HG02938 (cell line): ENCODE measurements at regions not wholly inside any gene's neighbourhood (a gene's known extent, or its start where the extent isn't known, plus 50 kb on each side); places are given as distances from the start of the nearest gene placed in this dataset.

Experiments used
- ATAC-seq: cut with Tn5 transposase; IDR thresholded peaks from one replicate; pipeline ENCODE4 v1.9.1; 2021; ENCODE audit warnings: mild to moderate bottlenecking, moderate library complexity; ENCODE audit not compliant: unreplicated experiment

DNA sequence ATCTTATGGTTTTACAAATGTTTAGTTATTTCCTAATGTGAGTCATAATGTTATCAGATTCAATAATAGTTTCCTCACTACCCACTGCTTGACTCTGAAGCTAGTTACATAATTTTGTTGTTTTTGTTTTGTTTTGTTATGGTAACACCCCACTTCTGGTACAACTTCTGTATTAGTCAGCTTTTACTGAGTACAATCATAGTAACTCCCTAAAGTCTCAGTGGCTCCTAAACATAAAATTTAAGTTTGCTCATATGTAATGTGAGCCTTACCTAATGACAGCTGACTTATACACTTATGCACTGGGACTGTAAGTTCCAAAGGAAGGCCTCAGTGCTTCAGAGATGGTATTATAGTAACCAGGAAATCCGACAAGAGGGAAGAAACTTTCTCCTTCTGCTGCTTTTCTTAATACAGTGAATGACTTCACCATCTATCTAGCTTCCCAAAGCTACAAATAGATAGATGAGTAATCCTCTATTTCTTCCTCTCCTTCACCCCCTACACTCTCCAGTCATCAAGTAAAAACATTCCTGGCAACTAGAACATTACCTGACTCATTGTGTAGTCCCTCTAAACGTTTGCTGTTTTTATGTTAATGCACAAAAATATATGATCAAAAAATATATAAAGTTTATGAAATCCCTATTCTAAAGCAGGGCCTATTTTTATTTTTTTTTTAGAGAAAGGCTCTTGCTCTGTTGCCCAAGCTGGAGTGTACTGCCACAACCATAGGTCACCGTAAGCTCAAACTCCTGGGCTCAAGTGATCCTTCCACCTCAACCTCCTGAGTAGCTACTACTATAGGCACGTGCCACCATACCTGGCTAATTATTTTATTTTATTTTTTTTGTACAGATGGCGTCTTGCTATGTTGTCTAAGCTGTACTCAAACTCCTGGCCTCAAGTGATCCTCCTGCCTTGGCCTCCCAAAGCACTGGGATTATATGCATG is 563.0 kb downstream of the SOX6 start:
- no peak for ATAC-seq

- no peak for ATAC-seq
These were observed 561.8 kb downstream of the SOX6 start for GRCh38 chr11:15794361-15795150.

- no peak for ATAC-seq
These were observed 561.0 kb downstream of the SOX6 start for GRCh38 chr11:15795378-15795777.

DNA sequence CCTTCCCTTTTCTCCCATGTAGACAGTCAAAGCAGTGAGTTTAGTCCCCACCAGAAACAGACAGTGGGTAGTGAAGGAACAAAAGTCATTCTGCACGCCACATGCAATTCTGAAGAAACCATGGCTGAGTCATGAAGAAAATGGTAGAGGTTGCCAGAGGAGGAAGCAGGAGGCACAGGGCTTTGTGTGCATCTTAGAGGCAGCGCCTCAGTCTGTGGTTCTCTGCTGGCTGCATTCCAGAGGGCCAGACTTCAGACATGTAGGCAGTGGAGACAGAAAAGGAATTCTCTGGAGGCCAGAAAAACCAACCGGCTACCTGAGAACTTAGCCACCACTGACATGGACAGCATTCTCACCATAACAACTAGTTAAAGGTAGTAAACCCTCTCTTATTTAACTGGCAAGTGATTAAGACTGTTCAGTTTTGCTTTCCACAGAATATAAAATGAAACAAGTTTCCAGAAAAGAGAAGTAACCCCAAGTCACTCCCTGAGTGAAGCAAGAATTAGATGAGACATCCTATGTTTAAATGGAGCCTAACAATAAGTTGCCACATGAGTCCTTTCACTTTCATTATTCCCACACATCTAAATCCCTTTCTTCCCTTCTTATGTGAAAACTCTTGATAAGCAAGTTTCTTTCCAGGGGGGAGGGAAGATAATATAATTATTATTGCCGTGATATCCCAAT is 556.1 kb downstream of the SOX6 start:
- ATAC-seq, result no peak

GRCh38 chr11:15801126-15801525 is 555.2 kb downstream of the SOX6 start:
- no peak for ATAC-seq

GRCh38 chr11:15801616-15802015 is 554.7 kb downstream of the SOX6 start:
- ATAC-seq, result no peak

DNA sequence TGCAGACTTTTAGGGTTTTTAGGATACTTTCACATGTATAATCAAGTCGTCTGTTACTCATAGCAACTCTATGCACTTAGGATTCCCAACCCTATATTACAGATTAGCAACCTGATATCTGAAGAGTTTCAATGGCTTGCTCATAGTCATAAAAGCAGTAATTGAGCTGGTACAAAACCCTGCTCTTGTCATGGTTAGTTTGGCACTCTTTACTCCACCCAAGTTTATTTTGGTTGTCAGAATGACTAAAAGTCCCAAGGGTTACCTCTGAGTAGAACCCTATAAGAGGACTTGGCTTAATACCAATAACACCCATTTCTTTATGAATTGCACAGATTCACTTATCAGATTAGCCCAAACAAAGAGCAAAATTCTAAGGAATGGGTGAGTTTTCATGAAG is 550.6 kb downstream of the SOX6 start:
- ATAC-seq, result no peak

DNA sequence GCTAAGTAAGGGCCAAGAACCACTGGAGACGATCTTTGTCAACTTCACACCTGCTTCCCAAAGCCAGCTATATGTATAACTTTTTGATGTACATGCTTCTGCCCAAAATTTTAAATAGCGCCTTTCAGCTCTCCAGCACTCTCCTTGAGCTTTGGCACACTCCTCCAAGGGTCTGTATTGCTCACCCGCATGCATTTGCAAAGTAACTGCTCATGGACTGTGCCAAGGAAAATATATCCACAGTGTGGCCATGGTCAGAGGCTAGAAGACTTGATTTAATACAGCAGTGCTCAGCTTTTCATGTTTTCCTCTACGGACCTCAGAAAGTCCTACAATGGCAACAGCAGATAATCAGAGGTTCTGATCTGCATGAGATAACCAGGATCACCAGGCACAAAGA is 550.1 kb downstream of the SOX6 start:
- no peak for ATAC-seq

DNA sequence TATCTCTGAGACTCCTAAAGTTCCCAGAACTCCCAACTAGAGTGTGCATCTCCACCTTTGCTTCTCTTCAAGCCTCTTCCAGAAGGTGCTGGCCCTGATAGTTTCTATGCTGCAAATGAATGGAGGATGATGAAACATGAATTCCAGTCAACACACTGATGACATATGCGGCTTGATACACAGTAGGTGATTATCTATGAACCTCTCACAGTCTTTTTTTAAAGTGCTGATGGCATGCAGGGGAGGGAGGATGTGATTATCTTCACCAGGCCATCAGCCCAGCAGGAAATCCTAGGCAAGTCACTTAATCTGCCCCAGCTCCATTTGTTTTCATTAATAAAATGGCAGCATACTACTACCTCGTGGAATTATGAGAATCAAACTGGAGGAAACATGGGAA is 548.5 kb downstream of the SOX6 start:
- no peak for ATAC-seq

- no peak for ATAC-seq
These were observed 546.3 kb downstream of the SOX6 start for GRCh38 chr11:15810082-15810481.

GRCh38 chr11:15810525-15810924 is 545.8 kb downstream of the SOX6 start:
- no peak for ATAC-seq

GRCh38 chr11:15815246-15816195 is 540.8 kb downstream of the SOX6 start:
- no peak for ATAC-seq

DNA sequence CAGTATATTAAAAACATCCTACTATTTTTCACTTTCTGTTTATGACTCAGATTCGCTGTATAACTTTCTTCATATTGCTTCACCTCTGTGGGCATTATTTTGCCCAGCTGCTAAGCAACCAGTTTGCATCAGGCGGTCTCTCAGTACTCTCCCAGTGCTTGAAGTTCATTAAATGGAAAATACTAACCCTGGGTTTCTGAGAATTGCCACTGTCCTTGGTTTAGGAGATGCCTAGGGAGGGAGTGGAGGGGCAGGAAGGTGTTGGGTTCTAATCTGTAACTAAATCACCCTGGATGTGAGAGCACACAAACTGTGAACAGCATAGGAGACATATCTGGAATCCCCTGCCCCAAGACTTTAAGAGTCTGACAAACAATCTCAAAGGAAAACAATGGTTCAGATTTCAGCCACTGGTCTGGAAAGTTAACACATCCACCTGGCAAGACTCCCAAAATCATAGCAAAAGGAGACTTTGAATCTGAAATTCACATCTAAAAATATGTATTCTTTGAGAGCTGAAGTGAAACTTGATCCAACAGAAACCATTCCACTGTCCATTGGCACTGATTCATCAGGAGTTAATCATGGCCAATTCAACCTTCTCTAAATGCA is 540.0 kb downstream of the SOX6 start:
- ATAC-seq, result no peak

GRCh38 chr11:15817001-15817400 is 539.3 kb downstream of the SOX6 start:
- no peak for ATAC-seq

DNA sequence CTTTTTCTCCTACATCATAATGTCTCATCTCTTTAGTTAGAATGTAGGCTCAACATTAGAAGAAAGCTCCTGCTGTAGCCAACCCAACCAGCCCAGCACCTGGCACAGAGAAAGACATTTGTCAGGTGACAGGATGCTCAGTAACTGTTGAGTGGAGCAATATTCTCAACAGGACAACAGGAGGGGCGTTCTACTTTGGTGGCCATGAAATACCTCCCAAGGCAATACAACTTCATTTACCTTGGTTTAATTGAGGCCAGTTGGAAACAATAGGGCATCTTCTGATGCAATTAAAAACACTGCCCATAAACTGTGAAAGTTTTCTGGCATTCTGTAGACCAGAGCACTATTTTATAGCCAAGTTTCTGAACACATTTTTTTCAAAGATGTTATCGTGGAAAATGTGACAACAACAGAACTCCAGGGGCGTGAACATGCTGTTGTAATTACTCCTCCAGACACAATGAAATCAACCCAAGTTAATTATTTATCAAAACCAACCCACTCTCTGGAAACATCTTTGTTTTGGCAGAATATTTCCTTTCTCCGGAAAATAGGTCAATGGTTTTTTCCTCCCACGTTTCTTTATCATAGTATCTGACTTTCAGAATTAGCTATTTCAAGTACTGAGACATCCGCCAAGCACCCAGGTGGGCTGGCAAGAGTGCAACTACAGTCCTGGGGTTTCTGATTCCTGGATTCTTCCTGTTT is 538.1 kb downstream of the SOX6 start:
- no peak for ATAC-seq

DNA sequence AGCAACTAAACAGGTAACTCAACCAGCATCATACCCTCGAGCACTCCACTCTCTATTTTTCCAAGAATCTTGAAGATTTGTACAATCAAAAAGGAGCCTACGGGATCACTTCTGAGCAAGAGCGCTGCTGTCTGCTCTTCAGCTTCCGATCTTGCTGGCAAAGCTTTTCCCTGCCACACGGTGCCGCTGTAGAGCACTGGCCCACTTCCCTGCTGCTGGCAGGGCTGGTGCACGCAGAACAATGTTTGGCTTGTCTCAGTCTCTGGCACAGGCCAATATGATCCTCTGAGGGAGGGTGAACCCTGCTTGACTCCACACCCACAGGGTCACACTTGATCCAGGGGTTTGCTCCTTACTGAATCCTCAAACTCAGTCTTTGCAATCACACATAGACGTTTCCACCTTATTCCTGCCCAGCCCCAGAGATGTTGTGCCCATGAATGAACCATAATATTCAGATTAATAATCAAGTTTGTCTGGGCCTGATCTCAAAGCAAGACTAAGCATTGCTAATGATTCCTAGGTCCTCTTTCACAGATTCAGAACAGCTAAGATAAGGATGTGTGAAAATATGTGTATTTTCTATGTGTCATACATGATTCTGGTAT is 536.6 kb downstream of the SOX6 start:
- ATAC-seq, result peak; percentile 71

DNA sequence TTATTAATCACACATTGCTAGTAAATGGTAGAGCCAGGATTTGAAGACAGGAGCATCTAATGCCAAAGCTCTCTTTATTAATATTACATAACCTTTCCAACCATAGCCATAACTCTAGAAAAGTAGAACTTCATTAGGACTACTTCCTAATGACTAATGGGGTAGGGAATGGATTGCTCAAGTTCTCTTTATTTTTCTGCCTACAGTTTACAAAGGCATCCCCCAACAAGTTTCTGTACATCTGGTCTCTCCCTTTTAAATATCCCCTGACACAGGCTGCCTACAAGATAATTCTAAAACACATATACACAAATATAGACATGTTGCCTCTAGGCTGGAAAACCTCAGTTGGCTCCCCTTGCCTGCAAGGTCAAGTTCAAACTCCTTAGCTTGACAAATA is 534.9 kb downstream of the SOX6 start:
- no peak for ATAC-seq

DNA sequence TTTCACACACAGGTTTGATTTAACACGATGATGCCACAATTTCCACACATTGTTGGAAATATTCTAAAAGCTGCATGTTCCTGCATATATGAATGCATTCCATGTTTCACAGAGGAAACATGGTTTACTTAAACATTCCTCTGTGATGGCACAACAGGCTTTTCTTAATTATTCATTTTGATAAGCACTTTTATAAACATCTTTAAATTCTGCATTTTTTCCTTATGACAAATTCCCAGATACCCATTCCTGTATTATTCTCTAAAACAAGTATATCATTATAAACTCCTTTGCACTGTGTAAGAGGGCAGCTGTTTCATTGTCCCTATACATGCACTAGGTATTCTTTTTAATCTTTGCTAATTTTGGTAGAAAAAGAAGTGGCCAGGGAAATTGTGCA is 532.3 kb downstream of the SOX6 start:
- no peak for ATAC-seq
